Stimulated activated CD8-positive, alpha-beta memory T cell treated with anti-CD3 and anti-CD28 coated beads, Interleukin-15, amount 100 ng/mL, for 48 hours (primary cell): ENCODE measurements at regions not wholly inside any gene's neighbourhood (a gene's known extent, or its start where the extent isn't known, plus 50 kb on each side); places are given as distances from the start of the nearest gene placed in this dataset.

Experiments
- DNase-seq, 2 donors: peaks; one replicate each; pipeline ENCODE4 v3.0.0-alpha.2; 2020; ENCODE audit warnings: low read depth in 2 of 2

DNA sequence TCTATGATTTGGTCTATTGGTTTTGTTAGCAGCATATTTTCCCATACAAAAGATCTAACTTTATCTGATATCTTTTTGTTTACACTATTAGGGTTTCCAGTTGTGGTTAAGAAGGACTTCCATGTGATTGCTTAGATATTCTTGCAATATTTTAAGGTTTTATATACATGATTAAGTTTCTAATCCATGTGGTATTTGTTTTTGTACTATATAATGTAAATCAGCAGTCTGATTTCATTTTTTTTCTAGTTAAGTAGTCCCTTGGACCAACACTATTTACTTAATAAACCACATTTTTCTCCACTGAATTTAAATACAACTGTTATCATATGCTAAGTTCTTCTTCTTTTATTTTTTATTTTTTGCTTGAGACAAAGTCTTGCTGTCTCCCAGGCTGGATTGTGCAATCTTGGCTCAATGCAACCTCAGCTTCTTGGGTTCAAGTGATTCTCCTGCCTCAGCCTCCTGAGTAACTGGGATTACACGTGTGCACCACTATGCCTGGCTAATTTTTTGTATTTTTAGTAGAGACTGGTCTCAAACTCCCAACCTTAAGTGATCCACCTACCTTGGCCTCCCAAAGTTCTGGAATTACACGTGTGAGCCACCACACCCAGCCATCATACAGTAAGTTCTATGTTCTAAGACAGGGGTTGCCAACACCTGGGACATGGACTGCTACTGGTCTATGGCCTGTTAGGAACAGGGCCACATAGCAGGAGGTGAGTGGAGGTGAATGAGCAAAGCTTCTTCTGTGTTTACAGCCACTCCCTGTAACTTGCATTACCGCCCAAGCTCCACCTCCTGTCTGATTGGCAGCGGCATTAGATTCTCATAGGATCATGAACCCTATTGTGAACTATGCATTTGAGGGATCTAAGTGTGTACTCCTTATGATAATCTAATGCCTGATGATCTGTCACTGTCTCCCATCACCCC lies 58.5 kb upstream of the RAB27B start:
- no peak for DNase-seq

DNA sequence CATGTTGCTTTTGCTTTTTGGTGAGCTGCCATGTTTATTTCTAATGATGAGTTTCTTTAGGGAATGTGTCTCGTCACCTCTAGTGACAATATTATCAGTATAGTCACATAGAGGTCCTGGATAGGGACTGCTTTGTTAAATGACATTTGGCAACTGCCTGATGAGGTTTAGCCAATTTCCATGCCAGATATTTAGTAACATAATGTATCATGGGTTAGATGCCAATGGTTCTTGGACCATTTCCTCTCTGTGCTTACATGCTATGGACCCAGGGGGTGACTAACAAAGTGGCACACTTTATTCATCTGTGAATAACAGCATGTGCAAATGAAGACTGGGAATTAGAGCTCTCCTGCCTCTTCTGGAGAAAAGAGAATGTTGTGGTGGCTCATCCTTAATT lies 56.2 kb upstream of the RAB27B start:
- no peak for DNase-seq

DNA sequence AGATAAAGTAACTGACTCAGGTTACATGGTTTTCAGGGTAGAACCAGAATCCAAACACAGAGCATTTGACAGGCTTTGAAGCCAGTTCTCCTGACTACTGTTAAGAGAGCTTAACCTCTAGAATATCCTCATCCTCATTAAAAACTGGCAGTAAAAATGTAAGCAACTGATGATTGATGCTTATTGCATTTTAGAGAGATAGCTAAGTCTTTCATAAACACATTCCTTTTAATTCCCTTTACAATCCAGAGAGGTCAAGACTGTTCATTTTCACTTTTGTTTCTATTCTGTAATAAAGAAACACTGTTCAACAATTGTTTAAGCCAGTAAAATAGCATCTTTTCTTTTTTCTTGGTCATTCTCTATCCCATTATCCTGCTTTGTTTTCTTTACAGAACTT lies 53.9 kb upstream of the RAB27B start:
- no peak for DNase-seq

DNA sequence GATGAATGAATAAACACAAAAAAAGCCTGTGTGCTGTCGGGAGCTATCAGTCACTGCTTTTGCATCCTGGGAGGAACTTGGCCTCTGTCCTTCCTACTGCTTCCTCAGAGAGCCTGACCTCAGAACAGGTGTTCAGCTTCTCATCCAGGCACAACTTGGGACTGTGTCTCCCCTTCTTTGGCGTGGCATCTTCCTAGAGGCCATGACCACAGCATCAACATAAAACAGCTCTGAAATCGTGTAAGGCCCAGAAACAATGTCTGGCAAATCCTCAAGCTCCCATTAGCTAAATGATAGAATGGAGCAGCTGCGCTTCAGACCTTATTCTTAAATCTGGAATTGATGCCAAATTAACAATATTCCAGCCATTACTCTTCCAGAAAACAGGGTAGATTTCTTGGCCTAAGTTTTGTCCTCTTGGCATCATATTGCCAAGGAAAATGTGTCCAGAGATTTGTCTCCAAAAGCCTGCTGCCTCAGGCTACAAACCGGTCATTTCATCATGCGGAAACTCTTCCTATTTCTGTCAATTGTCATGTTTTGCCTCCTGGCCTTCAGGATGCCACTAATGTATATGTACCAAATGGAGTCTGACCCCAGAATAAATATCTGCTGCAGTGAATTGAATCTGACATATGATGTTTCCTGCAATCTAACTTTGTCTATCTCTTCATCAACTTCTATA lies 53.2 kb upstream of the RAB27B start:
- no peak for DNase-seq

DNA sequence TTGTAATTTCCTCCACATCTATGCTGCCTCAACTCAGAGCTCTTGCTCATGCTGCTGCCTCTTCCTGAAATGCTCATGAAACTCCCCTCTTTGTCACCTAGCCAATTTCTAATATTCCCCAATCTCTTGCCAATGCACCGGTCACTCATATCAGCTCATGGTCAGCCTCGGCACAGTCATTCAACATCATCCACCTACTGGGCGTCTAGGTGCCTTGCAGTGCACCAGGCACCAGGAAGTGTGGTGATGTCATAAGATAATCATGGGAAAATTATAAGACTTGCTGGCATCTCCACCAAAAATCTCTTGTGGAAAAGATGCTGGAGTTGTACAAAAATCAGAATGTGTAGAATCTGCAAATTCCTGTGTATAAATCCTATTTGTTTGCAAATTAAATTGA lies 52.6 kb upstream of the RAB27B start:
- DNase-seq: no peak

DNA sequence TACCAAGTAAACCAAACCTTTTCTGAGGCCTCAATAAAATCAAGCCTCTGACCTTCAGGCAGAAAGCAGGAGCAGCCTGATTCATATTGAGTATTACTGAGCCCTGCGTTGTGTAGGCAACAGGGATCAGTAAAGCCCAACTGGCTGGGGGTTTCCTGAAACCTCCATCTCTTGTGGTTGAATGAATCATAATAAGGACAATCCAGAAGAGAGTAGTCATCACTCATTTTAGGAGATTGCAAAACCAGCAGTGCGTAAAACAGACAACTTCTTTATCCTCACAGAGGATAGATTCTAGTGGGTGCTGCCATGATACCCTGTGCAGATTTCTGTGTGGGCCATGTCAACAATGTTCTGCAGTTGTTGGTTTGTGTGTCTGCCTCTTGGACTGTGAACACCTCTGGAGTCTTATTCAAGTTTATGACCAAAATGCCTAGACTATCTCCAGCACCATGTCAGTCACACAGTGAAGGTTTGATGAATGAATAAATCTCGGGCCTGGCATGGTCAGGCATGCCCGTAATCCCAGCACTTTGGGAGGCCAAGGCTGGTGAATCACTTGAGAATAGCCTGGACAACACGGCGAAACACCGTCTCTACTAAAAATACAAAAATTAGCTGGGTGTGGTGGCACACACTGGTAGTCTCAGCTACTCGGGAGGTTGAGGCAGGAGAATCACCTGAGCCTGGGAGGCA lies 51.8 kb upstream of the RAB27B start:
- DNase-seq: peak; percentile 10 to 13

DNA sequence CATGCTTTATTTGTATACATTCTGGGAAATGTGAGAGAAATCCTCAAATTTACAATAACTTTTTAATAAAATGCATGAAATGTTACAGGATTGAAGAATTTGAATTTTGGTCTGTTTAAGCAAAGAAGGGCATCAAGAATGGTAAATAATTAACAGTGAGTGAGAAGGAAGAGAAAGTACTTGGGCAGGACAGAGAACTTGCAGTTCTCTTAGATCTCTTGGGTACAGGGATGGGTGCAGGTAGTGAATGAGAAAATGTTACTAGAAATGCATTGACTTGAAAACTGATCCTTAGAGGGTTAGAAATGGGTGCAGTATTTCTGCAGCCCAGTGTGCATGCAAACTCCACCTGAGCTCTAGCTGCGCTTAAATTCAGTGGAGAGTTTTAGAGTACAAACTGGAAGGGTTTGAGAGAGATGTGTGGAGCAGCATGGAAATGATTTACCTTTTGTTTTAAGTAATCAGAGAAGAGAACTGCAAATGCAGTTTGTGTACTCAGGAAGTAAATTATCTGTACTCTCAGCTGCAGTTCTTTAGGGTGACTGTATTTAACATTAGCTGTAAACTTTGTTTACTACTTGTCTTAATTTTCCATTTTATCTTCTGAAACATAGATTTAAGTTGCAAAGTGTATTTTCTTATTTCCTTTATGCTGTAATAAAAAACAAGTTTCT lies 51.0 kb upstream of the RAB27B start:
- DNase-seq: no peak

DNA sequence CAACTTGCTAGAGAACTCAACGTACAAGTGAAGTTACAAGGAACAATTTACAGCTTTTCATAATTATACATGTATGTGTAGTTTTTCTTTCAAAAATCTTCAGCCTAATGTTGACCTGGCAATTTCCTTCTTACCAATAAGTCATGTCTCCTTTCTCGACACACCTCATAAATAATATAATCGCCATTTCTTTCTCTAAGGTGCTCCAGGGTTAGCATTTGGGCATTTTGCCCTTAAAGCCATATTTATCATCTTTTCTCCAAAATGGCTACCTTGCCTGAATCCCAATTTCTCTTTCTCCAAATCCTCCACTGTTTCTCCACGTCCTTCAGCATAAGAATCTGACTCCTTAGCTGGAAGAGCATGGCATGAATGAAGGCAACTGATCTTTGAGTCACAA lies 50.3 kb upstream of the RAB27B start:
- no peak for DNase-seq
